SK-N-DZ (cell line): ENCODE measurements at regions not wholly inside any gene's neighbourhood (a gene's known extent, or its start where the extent isn't known, plus 50 kb on each side); places are given as distances from the start of the nearest gene placed in this dataset.
"Not testable (repeated sequence)": the region's sequence is repeated elsewhere in the genome, so short reads cannot be mapped to it uniquely, and the experiment has no call there.

ENCODE experiments used
- DNase-seq: peaks from one replicate; pipeline ENCODE4 v3.0.0-alpha.2; 2015; ENCODE audit warnings: low spot score

DNA sequence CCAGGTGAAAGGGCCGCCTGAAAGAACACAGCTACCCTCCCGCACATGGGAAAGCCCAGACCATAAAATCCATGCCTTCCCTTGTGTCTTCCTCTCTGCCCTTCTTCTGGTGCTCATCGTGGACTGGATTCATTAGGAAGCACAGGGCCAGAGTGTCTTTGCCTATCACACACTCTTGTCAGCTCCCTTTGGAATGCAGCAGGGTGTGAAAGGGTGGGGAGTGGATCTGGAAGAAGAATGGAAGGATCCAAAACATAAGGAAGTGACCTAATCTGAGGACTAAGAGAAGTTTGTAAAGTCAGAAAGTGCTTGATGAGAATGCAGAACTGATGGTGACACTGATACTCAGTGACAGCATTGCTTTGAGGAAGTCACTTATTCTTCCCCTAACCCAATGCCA lies 1147.3 kb upstream of the GOT2 start:
- no peak for DNase-seq

DNA sequence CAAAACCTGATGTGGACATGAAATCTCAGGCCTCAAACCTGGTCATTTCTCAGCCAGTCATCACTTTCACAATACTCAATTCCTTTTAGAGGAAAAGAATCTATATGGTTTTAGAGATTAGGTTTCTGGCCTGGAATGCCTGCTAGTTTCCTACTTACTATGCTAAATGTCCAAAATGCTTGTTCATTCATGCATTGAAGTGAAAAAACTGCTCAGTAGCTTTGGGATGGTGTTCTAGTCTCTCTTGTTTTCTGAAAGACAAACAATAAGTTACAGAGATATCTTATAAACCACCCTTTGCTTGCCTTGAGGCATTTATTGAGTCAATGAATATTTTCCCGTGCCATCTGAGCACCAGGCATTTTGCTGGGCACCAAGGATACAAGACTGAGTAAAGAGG lies 1146.5 kb upstream of the GOT2 start:
- DNase-seq = no peak

DNA sequence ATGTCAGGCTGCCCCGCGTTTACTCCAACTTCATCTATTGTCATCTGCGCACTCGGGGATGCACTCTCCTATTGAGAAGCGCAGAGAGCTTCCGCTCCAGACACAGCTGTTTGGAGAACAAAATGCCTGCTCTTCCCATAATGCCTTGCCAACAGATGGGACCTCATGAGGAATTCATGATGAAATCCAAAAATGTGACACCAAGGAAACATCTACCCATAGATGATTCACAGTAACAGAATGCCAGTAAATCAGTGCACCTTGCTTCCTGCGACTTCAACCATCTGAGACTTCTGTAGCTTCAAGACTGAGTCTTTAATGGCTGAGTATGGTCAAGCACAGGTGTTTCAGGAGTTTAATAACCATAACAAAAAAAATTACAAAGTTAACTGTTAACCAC lies 1144.9 kb upstream of the GOT2 start:
- DNase-seq = no peak

DNA sequence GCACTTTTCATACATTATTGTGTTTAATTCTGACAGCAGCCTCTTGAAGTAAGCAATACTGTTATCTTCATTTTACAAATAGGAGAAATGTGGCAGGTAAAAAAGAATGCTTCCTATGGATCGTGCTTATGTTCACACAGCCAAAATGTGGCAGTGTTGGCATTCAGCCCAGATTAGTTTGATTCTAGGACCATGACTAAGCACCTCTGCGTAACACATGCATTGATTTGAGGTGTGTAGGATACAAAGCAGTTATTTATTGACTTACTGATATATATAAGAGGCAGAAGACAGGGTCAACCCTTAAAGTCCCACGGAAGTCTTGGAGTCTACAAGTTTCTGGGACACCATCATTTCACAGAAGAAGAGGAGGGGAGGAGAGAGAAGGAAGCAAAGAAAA lies 1144.4 kb upstream of the GOT2 start:
- no peak for DNase-seq

DNA sequence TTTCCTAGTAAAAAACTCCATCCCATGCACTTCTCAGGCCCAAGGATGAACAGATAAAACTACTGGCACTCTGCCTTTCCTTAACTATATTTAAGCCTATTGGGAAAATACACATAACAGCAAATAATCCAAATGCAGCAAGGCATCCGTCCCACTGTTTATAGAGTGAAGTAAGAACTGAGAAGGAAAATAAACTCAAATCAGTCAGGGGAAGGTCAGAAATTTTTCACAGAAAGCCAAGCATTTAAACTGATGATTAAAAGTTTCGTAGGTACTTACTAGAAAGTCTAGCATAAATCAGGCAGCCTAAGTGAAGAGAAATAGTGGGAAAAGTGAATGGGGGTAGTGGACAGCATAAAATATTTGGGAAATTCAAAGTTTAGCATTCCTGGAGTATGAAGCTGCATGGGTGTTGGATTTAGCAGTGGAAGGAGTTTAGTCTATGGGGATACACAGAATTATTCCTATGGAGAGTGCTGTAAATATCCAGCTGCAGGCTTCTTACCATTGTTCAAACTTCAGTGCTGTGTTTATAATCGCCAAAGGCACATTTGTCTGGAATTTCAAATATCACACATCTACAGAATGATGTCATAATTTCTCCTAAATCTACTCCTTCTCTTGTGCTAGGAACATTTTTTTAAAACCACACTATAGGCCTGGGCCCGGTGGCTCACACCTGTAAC lies 1131.0 kb upstream of the GOT2 start:
- DNase-seq = no peak

DNA sequence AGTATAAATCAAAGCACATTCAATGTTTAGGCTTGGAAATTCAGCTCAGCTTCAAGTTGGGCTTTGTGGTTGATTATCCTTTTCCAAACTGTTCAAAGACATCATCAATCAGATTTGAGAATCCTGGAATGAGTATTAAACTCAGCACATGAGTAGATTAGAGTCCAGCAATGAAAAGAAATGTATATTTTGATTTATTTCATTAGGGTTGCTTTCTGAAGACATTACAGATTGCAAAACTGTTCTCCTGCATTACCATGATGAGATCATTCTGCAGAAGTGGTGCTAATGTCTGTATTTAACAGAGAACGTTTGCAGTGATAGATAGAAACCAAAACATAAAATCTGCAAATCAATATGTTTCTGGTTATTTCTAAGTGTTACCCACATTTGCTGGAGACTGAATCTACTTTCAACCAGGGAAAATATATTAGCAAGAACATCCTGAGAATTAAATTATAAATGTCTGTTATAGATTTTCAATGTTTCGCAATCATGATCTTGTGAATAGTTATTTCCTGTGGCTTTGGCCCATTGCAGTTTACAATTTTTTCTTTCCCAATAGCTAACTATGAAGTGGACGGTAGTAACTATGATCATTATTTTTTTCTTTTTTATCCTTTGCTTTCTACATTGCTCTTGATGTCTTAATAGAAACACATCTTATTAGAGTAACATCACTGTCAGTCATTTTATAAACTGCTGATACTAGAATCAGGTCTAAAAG lies 1125.7 kb upstream of the GOT2 start:
- no peak for DNase-seq

DNA sequence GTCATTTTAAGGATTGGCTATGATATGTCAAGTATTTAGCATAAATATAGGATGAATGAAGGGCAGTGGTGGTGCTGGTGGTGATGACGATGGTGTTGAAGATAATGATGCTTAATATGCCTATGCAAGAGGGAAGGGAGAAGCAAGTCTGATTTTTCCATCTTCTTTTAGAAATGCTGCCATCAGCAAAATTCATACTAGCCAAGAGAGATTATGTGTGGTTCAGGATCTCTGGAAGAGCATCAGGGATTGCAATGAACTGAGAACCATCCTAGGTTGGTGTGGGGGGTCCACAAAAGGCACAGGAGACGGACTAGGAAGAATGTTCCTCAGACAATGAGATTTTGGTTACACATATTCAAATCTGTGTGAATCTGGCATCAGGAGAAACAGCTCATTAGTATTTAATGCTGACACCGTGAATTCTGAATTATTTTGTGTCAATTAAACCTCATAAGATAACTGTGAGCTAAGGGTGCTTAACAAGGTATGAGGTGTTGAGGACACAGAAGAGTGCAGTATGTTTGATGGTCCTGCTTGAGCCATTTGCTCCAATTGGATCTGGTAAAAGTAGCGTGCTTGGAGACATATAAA lies 1120.8 kb upstream of the GOT2 start:
- DNase-seq = no peak

DNA sequence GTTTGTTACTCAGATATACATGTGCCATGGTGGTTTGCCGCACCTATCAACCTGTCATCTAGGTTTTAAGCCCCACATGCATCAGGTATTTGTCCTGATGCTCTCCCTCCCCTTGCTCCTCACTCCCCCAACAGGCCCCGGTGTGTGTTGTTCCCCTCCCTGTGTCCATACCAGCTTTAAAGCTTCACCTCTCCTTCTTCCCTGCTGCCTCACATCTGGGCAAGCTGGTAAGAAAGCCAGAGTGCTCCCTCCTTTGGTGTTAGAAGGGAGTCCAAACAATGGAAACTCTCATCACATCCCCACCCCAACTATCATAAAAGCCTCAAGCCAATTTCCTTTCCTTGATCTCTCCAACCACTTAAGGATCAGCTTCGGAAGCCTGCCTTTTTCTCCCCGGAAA lies 1115.6 kb upstream of the GOT2 start:
- DNase-seq = no peak

DNA sequence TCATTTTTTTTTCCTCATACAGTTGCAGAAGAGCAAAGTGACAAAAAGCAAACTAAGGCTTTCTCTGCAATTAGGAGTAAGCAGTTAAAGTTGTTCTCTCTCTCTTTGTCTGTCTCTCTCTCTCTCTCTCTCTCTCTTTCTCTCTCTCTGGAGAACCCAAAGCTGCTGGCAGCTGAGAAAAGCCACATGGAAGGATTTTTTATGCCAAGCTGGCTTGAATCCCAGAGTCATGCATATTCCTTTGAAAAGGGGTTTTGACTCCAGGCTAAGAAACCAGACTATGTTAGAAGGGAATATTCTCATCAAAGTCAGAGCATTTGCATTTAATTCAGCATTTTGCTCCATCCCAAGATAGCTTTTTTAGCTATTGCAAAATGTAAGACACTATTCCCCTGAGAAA lies 1114.2 kb upstream of the GOT2 start:
- DNase-seq = no peak

DNA sequence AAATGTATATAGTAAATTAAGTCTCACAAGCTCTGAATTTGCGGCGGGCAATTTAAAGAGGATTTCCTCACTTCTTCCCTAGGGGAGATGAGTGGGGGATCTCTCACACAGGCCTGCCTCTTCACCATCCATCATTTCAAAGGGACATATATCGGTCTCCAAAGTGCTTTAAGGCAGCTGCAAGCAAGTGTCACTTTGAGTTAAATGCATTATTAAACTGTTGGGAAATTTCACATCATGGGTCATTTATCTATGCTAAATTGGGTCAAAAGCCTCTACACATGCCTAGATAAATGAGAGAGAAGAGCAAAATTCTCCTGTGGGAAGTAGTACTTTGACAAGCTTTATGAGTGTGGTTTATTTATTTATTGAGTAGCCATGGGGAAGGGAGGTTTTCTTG lies 1106.1 kb upstream of the GOT2 start:
- peak; percentile 10 for DNase-seq

DNA sequence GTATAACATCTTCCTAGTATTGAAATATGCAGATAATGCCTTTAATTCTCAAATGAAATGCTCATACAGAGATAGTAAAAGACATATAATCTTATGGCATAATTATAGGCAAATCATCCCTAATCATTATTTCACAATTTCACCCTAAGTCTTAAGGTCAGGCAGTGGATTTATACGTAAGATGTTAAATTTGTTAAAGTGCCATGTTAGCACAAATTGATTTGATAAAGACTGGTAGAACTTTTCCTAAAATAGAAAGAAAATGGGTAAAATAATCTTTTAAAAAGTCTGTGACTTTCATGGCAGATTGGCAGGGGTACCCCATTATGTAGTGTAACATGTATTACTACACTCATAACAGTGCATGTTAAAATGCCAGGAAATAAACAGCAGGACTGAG lies 1092.7 kb upstream of the GOT2 start:
- no peak for DNase-seq

DNA sequence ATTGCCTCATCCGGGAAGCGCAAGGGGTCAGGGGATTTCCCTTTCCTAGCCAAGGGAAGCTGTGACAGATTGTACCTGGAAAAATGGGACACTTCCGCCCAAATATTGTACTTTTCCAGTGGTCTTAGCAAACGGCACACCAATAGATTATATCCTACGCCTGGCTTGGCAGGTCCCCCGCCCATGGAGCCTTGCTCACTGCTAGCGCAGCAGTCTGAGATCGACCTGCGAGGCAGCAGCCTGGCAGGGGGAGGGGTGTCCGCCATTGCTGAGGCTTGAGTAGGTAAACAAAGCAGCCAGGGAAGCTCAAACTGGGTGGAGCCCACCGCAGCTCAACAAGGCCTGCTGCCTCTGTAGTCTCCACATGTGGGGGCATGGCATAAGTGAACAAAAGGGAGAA lies 1075.4 kb upstream of the GOT2 start:
- not testable (repeated sequence) for DNase-seq

DNA sequence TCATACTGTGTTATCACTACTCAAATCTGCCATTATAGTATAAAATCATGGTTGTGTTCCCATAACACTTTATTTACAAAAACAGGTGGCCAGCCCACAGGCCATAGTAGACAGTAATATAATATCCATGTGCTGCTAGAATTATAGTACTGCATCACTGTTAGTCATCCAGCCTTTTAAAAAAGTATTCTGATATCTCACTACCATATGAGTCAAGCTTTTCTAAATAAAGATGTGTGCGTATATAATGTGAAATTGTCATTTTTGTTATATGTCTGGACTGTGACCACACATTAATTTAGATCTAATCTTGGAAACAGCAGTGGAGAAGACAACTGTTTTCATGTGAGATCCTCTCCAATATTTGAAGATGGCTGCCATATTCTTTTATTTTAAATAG lies 1049.1 kb upstream of the GOT2 start:
- no peak for DNase-seq

DNA sequence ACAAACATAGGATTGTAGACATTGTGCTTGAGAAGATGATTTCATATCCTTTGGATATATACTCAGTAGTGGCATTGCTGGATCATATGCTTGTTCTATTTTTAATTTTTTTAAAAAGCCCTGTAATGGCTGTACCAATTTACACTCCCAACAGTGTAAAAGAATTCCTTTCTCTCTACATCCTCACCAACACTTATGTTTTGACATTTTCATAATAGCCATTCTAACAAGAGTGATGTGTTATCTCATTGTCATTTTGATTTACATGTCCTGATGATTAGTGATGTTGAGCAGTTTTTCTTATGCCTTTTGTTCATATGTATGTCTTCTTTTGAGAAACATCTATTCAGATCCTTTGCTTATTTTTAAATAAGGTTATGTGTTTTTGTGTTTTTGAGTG lies 1039.2 kb upstream of the GOT2 start:
- DNase-seq = no peak

DNA sequence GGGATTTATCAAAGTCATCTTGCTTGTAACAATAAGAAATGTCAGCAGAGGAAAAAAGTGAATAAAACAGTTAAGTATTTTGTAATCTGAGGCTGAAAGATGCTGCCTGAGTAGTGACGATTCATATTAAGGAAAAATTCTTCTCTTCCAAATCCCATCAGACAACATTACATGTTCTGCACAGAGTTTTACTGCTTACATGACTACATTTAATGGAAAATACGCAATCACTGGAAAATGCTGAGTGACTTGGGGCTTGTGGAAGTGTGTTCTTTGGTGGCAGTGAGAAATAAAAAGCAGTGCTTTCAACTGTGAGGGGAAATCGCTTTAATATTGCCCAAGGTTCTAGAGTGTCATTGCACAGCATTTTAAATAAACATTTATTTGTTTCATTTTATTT lies 1025.2 kb upstream of the GOT2 start:
- no peak for DNase-seq

DNA sequence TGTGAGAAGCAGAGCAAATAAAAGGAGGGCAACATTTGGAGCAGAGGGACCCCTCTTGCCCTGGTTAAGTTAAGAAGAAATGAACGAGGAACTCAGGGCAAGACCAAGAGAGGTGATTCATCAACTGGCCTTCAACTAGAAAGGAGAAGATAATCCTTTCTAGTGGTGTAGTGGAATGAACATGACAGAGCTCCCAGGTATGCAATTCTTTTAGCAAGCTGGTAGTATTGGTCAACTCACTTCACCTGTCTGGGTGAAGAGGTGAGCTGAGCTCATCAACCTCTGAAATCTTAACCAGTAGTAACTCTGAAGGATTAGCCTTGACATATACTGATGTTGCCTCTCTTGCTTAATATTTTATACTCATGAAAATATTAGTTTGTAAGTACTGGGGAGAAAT lies 1024.7 kb upstream of the GOT2 start:
- DNase-seq = no peak

DNA sequence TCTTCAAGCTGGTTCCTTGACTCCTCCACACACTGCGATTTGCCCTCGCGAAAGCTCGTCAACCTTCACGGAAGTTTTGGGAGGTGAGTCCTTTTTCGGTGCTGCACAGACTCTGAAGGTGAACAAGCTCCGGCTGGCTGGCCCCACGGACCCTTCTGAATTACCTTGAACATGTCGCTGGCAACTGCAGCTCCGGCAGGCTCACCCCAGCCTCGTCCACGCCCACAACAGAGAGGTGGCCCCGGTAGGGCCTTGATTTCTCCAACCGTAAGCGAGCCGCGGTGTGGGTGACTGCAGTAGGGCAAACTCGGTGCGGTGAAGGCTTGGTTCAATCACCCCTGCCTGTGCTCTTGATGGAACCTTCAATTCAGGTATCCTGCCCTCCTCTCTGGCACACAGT lies 1020.7 kb upstream of the GOT2 start:
- no peak for DNase-seq

DNA sequence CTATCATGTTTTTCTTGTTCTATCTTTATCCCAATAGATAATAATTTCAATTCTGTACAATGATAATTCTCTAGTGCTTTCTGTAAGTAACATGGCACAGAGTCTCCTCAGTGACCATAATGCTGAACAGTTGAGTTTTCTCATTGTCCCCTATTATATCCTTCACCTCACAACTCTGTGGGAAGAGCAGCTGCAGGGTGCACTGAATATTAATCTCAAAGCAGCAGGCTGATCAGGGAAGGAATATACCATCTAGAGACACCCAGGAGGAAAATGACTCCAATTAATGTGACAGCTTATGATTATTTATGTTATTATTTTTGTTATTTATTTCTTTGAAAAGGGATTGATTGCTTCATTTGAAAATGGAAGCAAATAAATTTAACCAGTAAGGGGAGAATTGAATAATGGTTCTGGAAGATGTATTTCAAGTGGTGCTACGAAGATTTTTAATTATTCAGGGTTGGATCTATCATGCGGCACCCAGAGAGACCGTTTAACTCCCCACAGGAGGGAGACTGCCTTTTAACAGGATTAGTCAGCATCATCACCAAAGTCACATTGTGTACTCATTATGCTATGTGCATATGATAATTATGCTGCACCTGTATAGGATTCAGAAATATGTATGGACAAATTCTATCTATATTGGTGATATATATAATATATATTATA lies 1015.7 kb upstream of the GOT2 start:
- DNase-seq = no peak

DNA sequence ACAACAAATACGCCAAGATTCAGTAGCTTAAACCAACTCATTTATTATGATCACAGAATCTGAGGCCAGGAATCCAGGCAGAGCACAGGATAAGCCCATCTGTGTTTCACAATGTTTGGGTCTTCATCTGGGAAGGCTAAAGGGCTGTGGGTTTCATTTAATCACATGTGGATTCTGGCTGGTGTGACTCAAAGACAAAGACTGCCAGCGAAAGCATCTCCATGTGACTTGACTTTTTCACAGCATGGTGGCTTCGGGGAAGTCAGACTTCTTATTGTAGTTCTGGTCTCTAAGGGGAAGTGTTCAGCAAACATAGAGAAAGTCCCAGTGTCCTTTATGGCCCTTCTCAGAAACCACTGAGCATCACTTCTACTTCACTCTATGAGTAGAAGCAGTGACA lies 1014.4 kb upstream of the GOT2 start:
- no peak for DNase-seq

DNA sequence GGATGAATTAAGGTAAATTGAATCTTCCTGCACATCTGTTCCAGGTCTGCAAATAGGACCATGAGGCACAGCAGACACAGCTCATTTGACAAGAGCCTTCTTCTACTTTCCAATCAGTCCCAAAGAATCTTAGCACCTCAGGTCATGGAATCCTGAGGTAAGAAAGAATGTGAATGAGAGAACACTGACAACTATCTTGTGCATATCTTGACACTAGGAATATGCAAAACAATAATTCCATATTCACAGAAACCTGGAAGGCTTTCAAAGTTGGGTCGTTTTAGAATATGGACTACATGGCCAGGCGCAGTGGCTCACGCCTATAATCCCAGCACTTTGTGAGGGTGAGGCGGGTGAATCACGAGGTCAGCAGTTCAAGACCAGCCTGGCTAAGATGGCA lies 1009.4 kb upstream of the GOT2 start:
- peak; percentile 17 for DNase-seq

DNA sequence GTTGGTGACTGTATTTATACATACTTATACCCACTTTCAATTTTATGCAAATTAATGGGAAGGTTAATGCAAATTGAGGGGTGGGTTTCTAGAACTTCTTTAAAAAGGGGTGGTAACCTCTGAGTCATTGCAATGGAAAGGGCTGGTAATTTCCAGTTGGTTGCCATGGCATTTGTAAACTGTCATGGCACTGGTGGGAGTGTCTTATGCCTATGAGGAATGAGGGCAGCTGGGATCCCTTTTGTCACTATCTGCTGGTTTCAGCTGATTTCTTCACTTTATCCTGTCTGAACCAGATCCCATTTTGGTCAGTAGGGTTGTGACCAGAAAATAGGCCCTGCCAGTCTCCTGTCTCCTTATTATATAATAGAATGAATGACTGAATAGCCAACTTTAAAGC lies 1006.7 kb upstream of the GOT2 start:
- no peak for DNase-seq

DNA sequence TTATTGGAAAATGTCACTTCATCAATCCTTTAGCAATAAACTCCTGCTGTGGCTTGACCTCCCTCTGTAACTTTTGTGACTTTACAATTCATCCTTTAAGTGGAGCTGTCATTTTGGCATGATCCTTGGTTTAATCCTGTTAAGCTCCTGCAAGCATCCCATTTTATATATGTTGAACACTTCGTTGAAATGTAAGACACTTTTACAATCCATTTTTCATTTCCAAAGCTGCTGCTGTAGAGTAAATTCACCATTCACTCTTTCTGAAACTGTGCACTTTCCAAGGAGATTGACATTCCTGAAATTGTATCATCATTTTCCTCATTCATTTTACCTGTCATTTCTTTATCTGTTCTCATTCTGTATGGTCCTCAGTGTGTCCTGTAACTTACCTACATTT lies 1003.2 kb upstream of the GOT2 start:
- DNase-seq = no peak

DNA sequence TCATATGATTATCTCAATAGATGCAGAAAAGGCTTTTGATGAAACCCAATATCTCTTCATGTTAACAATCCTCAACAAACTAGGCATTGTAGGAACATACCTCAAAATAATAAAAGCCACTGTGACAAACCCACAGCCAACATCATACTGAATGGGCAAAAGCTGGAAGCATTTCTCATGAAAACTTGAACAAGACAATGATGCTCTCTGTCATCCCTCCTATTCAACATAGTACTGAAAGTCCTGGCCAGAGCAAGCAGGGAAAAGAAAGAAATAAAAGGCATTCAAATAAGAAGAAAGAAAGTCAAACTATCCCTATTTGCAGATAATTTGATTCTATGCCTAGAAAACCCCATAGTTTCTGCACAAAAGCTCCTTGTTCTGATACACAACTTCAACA lies 999.2 kb upstream of the GOT2 start:
- no peak for DNase-seq
